GOT3 (cell line): ENCODE measurements at regions not wholly inside any gene's neighbourhood (a gene's known extent, or its start where the extent isn't known, plus 50 kb on each side); places are given as distances from the start of the nearest gene placed in this dataset.
"Not testable (repeated sequence)": the region's sequence is repeated elsewhere in the genome, so short reads cannot be mapped to it uniquely, and the experiment has no call there.

Experiments
- DNase-seq: peaks from one replicate; lab custom pipeline; 2025; ENCODE audit warnings: mixed read lengths; lab: John Stamatoyannopoulos, UW

DNA sequence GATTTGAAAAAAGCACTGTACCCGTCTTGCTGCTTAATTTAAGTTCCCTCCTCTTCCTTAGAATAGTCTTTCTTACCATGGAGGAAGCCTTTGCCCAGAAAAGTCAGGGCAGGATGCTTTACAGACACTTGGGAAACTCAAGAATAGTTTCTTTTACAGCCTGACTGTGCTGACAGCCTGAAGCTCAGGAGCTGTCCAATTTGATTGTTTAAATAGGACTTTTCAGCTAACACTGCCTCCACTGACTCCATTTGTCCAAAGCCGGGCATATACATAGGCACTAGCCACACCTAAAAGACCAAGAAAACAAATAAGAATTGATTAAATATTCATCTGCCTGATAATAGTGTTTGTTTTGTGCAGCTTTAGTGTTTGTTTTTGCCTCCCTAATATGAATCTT is 110.9 kb upstream of the L3MBTL4 start:
- DNase-seq = no peak

DNA sequence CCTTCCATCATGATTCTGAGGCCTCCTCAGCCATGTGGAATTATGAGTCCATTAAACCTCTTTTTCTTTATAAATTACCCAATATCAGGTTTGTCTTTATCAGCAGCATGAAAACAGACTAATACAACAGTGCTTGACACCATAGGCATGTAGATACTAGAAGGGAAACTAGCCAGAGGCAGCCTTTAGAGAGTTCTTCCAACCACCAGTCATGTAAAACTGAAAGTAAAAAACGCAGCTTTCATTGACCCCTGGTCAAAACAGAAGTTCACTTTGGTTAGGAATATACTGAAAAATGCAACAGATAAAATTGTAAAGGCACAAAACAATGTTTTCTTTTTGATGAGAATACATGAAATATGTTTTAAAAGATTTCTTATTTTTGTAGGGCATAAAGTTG is 122.8 kb upstream of the L3MBTL4 start:
- no peak for DNase-seq

DNA sequence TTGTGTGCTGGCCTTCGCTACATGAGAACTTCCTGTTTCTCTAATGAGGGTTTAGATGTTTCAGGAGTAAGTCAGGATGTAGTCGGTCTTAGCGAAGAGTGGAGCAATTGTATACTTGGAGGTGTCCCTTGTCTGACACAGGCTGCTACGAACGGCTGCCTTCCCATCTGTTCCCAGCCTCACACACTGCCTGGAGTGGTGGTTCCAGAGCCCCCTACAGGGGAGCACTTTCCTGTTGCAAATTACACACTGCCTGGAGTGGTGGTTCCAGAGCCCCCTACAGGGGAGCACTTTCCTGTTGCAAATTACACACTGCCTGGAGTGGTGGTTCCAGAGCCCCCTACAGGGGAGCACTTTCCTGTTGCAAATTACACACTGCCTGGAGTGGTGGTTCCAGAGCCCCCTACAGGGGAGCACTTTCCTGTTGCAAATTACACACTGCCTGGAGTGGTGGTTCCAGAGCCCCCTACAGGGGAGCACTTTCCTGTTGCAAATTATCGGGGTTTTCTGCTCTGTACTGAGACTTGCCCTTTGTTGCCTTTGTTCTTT is 126.5 kb upstream of the L3MBTL4 start:
- DNase-seq = not testable (repeated sequence)

DNA sequence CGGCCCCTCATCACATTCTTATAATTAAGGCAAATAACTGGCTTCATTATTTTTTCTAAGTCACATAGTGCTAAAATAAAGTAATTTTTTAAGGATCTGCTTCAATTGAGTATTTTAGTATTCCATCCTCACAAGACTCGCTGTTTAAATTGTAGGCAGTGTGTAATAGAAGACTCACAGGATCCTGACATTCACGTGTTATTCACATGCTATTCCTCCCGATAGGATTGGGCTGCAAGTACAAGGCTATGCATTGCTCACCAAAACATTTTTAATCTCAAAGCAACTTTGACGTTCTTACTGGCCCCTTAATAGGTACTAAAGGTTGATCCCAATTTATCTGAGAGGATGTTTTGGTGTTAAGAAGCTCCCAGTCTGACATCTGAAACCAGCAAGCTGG is 127.6 kb upstream of the L3MBTL4 start:
- no peak for DNase-seq

DNA sequence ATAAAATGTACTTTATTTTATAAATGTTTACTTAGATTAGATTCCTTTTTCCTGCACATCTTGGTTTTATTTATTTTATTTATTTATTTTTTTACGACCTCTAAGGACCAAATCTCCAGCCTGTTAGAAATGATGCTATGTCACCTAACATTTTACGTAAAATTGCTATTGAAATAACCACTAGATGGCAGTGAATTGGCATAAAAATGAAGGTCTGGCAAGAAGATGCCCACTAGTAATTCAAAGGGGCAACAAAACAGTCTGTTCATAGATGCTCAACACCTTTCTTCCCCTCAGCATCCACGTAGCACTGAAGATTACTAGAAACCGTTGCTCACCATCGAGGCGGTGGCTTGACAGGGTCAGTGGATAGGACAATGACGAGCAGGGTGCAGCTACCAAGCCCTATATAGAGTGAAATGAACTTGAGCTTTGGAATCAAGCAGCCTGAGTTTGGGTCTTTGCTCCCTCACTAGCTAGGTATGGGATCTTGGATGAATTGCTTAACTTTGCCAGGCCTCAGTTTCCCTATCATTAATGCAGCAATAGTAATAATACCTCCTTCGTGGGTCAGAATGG is 128.7 kb upstream of the L3MBTL4 start:
- no peak for DNase-seq

DNA sequence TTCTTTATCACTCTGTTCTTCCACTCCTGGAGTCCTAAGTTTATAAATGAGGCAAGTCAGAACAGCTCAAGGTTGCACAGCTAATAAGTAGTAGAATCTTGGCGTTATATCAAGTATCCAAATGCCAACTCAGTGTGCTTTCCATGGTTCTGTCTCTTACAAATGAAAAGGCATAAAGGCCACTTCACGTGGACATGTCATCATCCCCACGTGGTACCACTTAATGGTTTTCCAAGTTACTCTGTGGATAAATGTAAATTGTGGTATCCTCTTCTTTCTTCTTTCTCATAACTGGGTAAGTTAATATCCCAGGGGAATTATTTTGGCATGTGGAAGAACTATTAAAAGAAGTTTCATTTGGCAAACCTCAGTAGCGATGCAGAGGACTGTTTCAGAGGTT is 131.5 kb upstream of the L3MBTL4 start:
- DNase-seq = no peak

DNA sequence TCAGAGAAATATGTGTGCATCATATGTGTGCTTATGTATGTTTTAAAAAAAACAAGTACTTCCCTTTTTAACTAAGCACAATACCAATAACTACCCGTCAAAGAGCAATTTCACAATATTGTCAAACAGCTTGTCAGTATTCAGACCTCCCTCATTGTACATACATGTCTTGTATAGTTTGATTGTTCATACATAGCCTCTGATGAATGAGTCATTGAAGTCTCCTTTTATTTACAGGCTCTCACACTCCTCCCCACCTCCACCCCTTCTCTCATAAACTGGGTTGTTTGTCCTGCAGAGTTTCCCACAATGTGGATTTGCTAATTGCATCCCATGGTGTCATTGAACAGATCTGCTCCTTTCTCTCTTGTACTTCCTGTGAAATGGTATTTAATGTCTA is 132.8 kb upstream of the L3MBTL4 start:
- DNase-seq = no peak

DNA sequence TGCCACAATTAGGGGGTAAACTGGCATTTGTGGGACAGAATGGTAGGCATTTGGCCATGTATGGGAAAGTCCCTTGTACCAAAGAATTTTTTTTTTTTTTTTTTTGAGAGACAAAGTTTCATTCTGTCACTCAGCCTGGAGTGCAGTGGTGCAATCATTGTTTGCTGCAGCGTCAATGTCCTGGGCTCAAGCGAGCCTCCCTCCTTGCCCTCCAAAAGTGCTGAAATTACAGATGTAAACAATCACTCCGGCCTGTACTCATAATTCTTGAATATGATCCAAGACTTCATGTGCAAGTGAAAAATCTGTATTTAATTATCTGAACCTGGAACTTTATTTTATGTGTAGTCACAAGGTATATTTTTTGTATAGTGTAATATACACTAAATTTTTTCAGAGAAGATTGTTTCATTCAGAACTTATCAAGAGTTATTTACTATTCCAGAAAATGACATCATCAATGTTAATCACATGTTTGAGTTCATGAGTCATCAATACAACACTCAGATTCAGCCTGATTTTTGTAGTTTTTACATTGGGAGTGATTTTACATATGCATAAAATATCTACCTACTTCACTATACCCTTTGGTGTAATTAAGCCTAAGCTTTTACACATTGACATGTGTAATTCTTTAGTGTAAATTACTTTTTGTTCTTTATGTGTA is 138.7 kb upstream of the L3MBTL4 start:
- DNase-seq = no peak

DNA sequence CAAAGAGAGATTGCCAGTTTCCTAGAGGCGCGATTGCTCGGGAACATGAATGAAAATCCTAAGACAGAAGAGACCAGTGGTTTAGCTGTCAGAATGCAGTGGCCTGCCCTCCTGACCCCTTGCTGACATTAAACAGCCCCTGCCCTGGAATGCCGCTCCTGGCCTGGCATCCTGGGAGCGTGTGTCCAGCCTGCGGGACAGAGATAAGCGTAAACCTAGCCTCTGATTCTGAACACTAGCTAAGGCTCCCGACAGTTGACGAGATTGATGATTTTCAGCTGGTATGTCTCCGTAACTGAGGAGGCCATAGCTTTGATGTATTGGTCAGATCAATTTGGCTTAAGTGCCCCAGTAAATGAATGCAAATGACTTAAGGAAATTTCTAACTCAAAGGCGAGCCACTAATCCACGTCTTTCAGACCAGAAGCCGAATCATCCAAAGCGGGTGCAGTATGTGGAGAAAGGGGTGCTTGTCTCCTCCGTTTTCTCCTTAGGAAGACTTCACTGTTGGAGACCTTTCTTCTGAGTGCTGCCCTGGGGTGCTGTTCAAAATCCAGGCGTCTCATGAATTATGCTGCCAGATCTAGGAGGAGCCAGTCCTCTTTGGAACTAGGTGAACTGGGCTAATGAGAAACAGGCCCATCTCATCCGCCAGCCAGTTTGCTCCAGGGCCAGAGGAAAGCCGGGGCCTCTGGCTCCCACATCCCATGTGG is 142.5 kb upstream of the L3MBTL4 start:
- no peak for DNase-seq

DNA sequence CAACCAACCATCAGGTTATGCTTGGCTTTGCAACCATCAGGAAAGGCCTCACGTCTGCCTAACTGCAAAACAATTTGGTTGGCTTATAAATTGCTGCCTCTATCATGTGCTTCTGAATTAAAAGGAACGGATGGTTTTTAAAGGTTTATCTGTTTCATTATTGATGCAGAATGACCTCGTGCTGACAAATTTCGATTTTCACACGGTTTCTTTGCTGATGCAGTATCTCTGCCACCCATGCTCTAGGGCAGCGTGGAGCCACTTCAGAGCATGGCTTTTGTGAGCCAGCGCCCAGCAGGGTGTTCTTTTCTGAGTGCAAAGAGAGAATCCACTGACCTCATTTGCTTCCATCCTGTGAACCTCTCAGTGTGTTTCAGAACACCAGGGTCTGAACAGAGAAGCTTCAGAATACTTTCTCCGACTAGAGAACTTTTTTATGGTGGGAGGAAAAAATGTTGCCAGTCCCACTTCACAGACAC is 143.1 kb upstream of the L3MBTL4 start:
- no peak for DNase-seq

DNA sequence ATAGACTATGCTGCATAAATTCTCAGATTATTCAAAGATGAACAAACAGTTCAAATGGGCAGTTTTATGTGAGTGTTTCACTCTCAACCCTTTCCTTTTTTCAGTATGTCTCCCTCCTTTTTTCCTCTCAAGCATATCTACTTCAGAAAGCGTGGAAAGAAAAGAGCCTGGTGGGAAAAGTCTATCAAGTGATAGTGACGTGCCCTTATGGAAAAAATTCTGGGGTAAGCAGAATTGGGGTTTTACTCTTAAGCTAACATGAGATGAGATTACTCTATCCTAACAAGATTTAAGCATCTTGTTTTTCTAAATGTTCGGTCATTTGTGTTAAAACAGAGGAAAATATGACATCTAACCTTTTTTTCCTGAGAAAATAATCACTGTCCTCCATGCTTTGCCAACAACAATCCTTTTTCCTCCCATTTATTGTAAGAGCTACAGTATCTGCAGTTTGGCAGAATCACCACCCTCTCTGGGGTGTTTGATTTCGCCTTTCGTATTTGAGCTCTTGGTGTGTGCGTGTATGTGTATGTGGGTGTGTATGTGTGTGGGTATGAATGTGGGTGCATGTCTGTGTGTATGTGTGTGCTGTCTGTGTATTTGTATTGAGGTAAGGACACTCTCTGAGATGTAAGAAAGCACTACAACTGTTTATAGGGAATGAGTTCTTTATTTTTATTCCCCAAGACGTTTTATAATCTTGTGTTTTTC is 143.9 kb upstream of the L3MBTL4 start:
- no peak for DNase-seq

DNA sequence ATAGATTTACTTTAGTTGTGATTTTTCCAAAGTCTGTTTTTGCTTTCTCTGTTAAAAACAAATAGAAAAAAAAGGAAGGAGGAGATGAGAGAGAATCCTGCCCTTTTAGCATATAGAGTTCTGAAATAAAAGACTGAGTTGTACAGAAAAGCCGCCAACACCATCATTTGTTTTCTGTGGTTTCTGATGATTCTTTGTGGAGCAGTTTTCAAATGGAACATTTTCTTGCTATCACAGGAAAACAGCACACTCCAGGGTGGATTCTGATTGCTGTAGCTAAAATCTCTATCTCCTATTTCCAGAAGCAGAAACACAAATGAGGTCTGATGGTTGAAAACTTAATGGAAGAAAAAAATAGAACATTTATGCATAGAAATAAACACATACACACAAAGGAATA is 144.6 kb upstream of the L3MBTL4 start:
- no peak for DNase-seq

DNA sequence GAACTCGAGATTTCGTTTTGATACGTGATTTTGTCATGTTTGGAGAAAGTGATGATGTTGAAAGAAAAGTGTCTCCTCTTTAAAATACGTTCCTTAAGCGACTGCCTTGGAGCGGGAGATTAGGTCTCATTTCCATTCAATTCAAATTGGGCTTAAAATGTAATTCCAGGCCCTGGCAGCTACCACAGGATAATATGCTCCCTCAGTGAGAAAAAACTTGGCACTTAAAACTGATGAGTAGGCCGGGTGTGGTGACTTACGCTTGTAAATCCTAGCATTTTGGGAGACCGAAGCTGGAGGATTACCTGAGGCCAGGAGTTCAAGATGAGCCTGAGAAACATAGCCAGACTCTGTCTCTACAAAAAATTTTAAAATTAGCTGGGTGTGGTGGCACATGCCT is 146.3 kb upstream of the L3MBTL4 start:
- no peak for DNase-seq

DNA sequence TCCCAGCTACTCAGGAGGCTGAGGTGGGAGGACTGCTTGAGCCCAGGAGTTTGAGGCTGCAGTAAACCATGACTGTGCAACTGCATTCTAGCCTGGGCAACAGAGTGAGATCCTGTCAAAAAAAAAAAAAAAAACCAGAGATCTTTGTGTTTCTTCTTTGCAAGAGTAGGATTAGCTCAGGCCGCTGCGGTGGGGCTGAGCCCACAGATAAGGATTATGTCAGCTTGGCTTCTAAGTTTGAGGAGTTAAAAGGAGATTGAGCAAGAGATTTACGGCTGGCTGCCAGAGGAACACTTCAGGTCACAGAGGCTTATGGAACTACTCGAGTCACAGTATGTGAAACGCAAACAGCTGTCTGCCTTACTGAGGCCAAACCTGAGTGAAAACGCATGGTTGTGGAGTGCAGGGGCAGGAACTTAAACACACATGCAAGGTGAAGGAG is 146.7 kb upstream of the L3MBTL4 start:
- DNase-seq = no peak

DNA sequence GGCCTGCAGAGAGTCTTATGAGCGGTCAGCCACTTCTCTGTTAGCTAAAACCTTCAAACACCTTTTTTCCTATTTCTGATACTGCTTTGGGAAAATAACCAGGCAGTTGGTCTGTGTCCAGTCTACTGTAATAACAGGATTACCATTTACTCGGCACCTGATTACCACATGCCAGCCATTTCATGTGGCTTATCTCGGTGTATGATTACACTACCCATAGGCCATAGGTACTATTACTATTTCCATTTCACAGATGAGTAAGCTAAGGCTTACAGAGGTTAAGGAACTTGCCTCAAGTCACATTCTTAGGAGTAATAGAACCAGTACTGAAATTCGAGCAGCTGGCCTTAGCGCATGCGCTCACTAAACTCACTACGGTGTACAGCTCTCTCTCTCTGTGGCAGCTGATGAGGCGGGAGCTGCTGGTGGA is 147.2 kb upstream of the L3MBTL4 start:
- DNase-seq = no peak

DNA sequence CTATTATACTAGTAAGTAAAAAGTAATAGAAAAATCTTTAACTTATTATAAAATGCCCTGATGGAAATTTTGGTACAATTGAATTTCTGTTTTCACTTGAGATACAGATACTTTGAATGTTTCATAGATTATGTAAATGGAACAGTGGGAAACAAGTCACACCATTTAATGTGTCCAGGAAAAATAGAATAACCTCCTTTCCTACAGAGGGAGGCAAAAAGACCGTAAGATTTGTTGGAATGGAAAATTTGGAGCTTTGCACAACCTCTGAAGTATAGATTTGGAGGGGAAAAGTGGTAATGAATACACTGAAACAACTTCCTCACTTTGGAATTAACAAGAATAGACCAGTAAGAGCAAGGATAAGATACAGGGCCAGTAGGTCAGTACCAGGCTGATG is 149.2 kb upstream of the L3MBTL4 start:
- DNase-seq = no peak

DNA sequence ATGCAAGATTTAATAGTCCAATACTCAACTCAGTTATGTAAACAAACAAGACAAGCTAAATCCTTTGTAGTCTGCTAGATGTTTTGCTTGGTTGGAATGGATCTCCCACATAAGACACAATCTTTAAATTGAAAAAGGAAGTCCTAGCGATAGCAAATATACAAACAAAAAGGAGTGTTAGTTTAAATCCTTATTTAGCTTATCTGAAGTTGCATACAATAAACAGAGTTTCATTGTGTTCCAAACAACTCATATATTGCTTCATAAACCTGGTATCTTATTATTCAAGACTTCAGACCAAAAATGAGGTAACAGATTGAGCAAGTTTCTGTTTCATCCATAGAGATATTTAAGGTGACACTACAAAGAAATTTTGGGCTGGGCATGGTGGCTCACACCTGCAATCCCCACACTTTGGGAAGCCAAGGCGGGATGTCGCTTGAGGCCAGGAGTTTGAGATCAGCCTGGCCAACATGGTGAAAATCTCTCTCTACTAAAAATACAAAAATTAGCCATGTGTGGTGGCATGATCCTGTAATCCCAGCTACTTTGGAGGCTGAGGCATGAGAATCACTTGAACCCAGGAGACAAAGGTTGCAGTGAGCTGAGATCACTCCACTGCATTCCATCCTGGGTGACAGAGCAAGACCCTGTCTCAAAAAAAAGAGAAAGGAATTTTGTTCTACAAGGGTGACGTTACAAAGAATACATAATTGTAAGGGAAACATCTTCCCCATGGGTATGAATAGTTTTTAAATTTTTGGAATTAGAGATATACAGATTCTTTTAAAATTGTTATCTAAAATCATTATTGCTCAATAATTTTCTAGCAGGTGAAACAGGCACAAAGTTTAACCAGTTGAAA is 150.5 kb upstream of the L3MBTL4 start:
- no peak for DNase-seq

DNA sequence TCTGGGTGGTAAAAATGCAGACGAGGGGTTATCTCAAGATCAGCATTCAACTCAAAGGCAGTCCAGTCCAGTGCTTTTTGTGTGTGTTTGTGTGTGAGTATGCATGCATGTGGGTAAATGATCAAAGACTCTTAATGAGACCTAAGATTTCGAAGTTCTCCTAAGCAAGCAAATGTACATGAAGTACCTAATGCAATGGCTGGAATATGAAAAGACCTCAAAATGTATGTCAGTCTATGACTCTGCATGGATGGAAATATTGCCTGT is 151.0 kb upstream of the L3MBTL4 start:
- no peak for DNase-seq

DNA sequence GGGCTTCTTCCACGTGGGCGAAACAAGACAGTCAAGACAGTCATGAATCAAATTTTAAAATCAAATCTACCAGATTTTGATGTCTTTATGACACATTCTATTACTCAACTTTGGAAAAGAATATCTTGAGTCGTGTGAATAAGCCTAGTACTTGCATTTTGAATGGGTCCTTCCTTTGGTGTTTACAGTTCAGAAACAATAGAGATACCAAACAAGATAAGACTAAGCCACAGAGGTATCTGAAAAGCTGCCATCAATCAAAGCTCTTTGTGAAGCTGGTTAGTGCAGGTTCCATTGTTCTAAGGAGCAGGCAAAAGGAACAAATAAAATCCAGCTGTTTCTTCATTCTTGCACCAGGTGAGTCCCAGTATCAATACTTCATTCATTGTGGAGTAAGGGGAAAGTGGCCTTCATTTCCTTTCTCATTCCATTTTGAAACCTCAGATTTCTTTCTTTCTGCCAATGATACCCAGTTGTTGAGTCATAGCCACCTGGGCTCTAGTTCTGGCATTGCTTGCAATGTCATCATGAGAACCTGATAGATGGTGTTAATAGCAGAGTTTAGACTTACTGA is 151.7 kb upstream of the L3MBTL4 start:
- DNase-seq = no peak

DNA sequence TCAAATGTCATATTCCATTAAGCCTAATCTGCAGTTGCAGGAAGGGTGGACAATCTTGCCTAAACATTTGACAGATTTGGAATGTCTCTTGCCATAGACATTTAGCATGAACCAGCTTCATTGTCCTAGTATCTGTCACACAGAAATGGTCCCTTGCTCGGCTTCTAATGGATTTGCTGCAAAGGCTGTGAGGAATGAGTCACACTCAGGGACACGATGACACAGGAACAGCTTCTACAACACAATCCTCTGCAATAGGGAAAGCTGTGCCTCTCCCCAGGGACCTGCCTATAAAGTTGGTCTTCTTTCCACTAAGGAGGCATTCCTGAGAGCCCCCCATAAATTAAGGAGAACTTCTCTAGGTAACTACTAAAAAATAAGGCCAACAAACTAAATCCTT is 155.1 kb upstream of the L3MBTL4 start:
- no peak for DNase-seq

DNA sequence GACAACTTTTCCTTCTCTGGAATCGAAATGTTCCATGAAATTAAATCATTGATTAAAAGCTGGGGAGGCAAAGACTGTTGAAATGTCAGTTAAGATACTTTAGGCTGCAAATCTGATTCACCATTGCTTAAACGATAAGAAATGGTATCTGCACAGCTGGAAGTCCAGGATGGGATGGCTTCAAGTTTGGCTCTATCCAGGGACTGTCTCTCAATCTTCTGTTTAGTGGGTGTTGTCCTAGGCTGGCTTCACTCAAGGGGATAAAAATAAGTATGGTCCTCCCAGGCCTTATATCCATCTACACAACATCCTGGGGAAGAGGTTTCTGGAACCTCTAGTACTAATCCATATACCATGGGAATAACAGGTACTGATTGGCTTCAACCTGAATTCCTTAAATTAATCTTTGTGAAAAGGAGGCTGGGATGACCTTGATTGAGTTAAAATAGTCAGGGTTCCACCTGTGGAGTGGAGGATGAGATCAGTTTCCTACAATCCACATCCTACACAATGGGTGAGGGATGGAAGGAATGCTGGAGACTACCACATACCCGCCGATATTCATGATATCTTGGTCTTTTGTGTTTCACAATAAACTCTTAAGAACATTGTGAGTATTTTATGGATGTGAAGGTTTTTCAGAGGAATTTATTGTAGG is 156.0 kb upstream of the L3MBTL4 start:
- no peak for DNase-seq
